GM12878 (cell line): ENCODE measurements at regions not wholly inside any gene's neighbourhood (a gene's known extent, or its start where the extent isn't known, plus 50 kb on each side); places are given as distances from the start of the nearest gene placed in this dataset.

Experiments
- EZH2 ChIP-seq: IDR thresholded peaks from 2 replicates; pipeline ENCODE4 v1.6.1; 2012; ENCODE audit warnings: low read depth, mild to moderate bottlenecking, control low read depth, inconsistent platforms, low read length, borderline replicate concordance; ENCODE audit not compliant: control insufficient read depth
- NFYB ChIP-seq: IDR thresholded peaks from 2 replicates; pipeline ENCODE4 v1.6.1; 2011; ENCODE audit warnings: low read depth, mild to moderate bottlenecking, low read length, improper control_type of control experiment, moderate library complexity; ENCODE audit not compliant: insufficient read depth
- TF ChIP-seq, protein P1 (sequence below), 3 experiments: IDR thresholded peaks in 2 of 3; conservative IDR thresholded peaks in 1 of 3; 2 replicates each; pipeline ENCODE4 v1.5.1; 2011; ENCODE audit warnings: low read depth in 3 of 3, low read length in 3 of 3, mild to moderate bottlenecking in 3 of 3, control low read depth in 2 of 3, moderate library complexity in 2 of 3, inconsistent platforms in 1 of 3, mixed read lengths in 1 of 3; ENCODE audit not compliant: control insufficient read depth in 2 of 3, insufficient read depth in 1 of 3; ENCODE audit errors: extremely low read depth in 1 of 3

GRCh38 chr4:175412161-175412560 is 399.9 kb downstream of the GPM6A start:
- TF ChIP-seq, protein P1, sequence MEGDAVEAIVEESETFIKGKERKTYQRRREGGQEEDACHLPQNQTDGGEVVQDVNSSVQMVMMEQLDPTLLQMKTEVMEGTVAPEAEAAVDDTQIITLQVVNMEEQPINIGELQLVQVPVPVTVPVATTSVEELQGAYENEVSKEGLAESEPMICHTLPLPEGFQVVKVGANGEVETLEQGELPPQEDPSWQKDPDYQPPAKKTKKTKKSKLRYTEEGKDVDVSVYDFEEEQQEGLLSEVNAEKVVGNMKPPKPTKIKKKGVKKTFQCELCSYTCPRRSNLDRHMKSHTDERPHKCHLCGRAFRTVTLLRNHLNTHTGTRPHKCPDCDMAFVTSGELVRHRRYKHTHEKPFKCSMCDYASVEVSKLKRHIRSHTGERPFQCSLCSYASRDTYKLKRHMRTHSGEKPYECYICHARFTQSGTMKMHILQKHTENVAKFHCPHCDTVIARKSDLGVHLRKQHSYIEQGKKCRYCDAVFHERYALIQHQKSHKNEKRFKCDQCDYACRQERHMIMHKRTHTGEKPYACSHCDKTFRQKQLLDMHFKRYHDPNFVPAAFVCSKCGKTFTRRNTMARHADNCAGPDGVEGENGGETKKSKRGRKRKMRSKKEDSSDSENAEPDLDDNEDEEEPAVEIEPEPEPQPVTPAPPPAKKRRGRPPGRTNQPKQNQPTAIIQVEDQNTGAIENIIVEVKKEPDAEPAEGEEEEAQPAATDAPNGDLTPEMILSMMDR (IDR thresholded peaks at IDR 0.05 in 2 of 3, conservative IDR thresholded peaks at IDR 0.05 in 1 of 3; ENCODE audit: control insufficient read depth in 2 of 3, extremely low read depth in 1 of 3, insufficient read depth in 1 of 3, low read depth in 3 of 3, low read length in 3 of 3) = no peak
- TF ChIP-seq EZH2 (no peak), NFYB (no peak)
